Endometrium (tissue), 2 donors: ENCODE measurements at regions not wholly inside any gene's neighbourhood (a gene's known extent, or its start where the extent isn't known, plus 50 kb on each side); places are given as distances from the start of the nearest gene placed in this dataset.
A peak's percentile ranks its signal among the peaks of the same experiment; 100 is the strongest.

Experiments
- FAIRE-seq: peaks from 2 replicates; lab custom pipeline; 2012; peaks lifted over from hg19 to GRCh38; lab: Jason Lieb, UNC
- donor health status: control.
- donor health status: control.

DNA sequence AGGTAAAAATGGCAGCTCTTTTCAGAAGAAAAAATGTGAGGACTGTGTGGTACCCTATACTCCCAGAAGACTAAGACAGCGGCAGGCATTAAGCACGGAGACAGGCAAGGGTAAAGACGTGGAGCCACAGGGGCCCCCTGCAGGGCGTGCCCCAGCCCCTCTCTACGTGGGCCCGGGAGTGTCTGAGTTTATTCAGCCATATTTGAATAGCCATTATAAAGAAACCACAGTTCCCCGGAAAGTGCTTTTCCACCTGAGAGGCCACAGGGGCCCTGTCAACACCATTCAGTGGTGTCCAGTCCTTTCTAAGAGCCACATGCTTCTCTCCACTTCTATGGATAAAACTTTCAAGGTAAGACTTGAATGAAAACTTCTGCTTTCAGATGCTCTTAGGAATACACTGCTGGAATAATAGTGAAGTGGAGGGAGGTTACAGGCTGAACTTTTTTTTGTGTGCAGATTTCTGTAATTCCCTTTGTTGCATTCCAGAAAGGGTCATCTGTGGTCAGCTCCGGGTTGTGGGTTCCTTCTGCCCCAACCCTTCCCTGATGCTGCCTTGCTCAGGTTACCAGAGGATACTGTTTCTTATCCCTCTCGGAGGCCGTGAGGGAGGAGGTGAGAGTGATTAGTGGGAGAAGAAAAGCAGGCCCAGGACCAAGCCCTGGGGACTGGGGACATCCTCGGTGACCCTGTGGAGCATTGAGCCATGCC lies 58.4 kb downstream of the SLC25A47 start:
- no peak for FAIRE-seq

GRCh38 chr14:100382106-100382455 lies 58.9 kb downstream of the SLC25A47 start:
- no peak for FAIRE-seq

DNA sequence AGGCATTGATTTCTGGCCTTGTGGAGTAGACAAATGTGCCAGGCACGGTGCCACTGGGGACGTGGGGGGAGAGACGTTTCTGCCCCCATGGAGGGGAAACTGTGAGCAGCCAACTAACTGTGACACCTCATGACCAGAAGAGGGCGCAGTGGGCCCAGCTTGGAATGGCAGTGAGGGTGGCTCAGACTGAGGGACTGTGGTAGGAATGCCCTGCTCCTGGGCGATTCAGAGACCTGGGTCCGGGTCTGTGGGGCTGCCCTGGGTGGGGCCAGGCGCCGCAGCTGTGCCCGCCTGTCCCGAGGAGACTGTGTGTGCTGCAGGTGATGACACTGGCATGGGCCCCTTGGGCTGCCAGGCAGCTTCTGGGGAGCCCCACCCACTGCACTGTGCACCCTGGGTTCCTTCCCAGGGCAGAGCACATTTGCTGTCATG lies 60.6 kb downstream of the SLC25A47 start:
- no peak for FAIRE-seq

DNA sequence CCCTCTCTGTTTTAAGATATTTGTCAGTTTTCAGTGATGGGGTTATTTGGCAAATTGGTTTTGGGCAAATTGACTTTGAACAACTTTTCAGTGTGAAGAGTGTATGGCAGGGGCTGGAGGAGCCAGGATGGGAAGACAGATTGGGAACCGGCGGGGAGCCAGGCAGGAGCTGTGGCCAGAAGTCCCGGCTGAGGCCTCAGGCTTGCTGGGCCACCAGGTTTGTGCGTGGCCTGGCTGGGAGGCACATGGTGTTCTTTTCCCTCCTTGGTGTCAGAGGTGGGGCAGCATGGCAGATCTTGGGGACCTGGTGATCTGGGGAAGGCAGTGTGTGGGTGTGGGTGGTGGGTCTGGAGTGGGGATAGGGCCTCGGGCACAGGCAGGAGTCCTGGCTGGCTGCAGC lies 61.1 kb downstream of the SLC25A47 start:
- no peak for FAIRE-seq

- FAIRE-seq: peak; percentile 45
Observed at GRCh38 chr14:100384819-100385813, 62.0 kb downstream of the SLC25A47 start.

DNA sequence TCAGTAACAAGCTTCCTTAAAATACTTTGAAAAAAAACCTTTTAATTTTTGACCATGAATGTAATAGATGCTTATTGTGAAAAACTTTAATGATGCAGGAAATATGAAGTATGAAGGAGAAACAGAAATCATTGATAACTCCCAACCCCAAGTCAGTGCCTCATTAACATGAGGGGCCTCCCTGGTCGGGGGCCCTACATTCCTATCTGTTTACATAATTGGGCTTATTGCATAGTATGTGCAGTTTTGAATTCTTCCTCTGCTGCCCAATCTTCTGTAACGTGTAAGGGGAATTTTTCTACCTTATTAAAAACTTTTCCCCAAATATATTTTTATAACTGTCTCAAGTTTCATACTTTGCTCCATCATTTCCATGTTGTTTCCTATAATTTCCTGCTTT lies 63.0 kb downstream of the SLC25A47 start:
- FAIRE-seq: no peak

DNA sequence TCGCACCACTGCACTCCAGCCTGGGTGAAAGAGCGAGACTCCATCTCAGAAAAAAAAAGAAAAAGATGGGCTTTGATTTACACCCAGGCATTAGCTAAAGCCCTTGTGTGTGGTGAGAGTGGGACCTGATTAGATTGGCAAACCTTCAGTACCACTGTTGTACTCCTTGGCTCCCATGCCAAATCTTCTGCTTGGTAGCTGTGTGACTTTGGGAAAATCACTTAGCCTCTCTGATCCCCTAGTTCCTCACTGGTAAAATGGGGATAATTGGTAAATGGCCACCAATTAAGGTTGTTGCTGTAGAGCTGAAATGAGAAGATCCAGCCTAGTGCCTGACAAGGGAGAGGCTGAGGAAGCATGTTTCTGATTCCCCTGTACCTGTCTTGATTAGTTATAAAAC lies 63.7 kb downstream of the SLC25A47 start:
- FAIRE-seq: no peak

GRCh38 chr14:100387450-100387849 lies 64.3 kb downstream of the SLC25A47 start:
- no peak for FAIRE-seq

DNA sequence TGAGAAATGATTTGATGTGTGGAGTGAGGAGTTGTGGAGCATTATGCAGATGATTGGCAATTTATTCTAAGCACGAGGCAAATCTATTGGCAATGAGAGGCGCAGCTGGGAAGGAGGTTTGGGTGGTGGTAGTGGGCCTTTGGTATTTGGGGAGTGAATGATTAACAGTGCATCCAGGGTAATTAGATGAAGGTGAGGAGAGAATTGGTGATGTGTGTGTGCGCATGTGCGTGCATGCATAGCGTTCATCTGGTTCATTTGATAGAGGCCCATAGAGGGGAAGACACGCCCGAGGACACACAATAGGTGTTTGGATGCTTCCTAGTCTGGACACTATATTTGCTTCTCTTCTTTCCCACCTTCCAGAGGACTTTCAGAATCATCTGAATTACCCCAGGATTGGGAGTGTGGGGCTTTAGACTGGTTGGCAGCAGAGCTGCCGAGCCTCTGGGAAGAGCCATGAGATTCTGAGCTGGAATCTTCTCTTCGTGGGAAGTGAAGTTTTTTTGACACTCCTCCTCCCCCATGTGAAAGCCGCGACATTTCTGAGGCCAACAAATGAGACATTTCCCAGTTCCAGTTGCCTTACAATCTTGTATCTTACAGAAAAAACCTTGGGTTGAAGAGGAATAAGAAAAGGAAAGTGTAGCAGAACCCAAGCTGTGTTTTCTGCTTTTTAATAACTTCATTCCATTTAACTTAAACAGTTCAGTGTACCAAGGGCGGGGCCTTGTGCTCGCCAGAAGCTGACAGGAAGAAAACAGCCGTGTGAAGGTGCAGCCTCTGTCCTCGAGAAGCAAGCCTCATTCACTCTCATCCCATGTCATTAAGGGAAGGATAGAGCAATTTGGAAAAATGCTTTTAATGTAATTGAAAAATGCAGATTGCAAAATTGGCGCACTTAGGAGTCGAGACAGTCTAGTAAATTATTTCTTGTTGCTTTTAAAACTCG lies 65.2 kb downstream of the SLC25A47 start:
- FAIRE-seq: no peak

GRCh38 chr14:100389497-100390104 lies 66.5 kb downstream of the SLC25A47 start:
- no peak for FAIRE-seq

GRCh38 chr14:100391173-100391572 lies 68.0 kb downstream of the SLC25A47 start:
- FAIRE-seq: no peak

DNA sequence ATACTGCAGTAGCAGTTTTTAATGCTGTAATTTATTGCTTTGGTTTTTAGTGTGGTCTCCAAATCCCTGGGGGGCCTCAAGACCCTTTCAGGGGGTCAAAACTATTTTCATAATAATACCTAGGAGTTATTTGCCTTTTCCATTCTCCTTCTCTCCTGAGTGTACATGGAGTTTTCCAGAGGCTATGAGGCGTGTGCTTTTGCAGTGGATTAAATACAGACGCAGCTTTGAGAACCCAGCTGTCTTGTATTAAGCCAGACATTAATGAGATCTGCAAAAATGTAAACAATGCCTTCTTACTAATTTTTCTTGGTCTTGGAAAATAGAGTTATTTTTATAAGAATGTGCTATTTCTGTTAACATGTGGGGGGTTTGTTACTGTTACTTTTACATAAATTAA lies 68.6 kb downstream of the SLC25A47 start:
- peak; percentile 97 for FAIRE-seq

GRCh38 chr14:100392356-100392755 lies 69.2 kb downstream of the SLC25A47 start:
- no peak for FAIRE-seq

DNA sequence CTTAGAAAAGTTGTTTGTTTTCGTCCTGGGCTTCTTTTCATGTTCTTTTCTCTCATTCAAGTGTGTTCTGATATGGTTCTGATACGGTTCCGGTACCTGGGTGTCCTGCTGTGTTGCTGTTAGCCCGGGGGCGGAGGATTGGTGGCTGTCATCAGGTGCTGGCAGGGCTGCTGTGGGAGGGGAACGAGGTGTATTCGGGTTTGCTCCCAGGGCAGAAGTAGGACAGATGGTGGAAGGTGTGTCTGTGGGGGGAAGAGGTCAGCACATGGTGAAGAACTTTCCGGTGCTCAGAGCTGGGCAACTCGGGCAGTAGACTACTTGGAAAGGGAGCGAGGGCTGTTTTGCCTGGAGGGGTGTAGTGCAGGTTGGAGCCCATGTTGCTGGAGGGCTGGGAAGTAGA lies 70.2 kb downstream of the SLC25A47 start:
- FAIRE-seq: no peak

GRCh38 chr14:100393906-100394732 lies 71.0 kb downstream of the SLC25A47 start:
- no peak for FAIRE-seq

- FAIRE-seq: no peak
Observed at GRCh38 chr14:100394886-100395672, 71.9 kb downstream of the SLC25A47 start.

GRCh38 chr14:100396266-100396795 lies 73.2 kb downstream of the SLC25A47 start:
- FAIRE-seq: no peak

- FAIRE-seq: no peak
Observed at GRCh38 chr14:100397005-100397404, 73.9 kb downstream of the SLC25A47 start.

- FAIRE-seq: no peak
Observed at GRCh38 chr14:100398044-100398443, 74.9 kb downstream of the SLC25A47 start.
